ENCODE measurements at regions not wholly inside any gene's neighbourhood (a gene's known extent, or its start where the extent isn't known, plus 50 kb on each side); places are given as distances from the start of the nearest gene placed in this dataset.

DNA sequence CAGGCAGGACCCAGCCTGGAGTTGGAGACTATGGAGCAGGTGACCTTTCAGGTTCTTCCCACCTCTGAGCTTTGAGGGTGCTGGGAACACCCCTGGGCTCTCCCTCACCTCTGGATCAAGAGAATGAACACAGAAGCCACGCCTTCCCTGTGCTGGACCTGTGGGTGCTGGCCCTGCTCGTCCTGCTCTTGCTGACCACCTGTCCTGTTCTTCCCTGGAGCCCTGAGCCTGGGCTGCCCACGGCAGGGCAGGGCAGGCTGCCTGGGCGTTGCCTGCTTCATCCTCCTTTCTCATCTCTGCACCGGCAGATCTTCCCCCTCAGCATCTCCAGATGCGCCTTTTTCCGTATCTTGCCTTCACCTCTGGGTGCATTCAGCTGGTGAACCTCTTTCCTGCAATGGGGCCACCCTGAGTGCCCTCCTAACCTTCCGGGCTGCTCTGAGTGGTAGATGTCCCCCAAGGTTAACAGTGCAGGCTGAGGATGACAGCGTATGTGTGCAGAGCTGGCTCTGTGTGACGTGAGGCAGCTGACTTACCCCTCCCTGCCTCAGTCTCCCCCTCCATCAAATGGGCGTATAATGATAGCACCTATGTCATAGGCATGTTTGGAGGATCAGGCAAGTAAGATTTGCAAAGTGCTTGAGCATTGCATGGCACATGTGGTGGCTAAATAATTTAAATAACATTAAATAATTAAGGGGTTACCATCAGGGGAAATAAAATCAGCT lies 225.8 kb upstream of the CIBAR2 start:
- TF ChIP-seq, protein P1, sequence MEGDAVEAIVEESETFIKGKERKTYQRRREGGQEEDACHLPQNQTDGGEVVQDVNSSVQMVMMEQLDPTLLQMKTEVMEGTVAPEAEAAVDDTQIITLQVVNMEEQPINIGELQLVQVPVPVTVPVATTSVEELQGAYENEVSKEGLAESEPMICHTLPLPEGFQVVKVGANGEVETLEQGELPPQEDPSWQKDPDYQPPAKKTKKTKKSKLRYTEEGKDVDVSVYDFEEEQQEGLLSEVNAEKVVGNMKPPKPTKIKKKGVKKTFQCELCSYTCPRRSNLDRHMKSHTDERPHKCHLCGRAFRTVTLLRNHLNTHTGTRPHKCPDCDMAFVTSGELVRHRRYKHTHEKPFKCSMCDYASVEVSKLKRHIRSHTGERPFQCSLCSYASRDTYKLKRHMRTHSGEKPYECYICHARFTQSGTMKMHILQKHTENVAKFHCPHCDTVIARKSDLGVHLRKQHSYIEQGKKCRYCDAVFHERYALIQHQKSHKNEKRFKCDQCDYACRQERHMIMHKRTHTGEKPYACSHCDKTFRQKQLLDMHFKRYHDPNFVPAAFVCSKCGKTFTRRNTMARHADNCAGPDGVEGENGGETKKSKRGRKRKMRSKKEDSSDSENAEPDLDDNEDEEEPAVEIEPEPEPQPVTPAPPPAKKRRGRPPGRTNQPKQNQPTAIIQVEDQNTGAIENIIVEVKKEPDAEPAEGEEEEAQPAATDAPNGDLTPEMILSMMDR (IDR thresholded peaks at IDR 0.05; ENCODE audit: insufficient read depth, low read length, poor library complexity, severe bottlenecking): no peak
- Histone ChIP-seq H3K27me3 (ENCODE audit: control insufficient read depth, insufficient read depth, low read length) (peaks cover 19% of the 10 kb centered on the region), H3K36me3 (ENCODE audit: control insufficient read depth, insufficient read depth, low read length) (no peaks in the 10 kb centered on the region), H3K4me3 (ENCODE audit: low read depth, low read length) (no peak overlapping the region)
- no peak for DNase-seq (ENCODE audit: low read depth)

DNA sequence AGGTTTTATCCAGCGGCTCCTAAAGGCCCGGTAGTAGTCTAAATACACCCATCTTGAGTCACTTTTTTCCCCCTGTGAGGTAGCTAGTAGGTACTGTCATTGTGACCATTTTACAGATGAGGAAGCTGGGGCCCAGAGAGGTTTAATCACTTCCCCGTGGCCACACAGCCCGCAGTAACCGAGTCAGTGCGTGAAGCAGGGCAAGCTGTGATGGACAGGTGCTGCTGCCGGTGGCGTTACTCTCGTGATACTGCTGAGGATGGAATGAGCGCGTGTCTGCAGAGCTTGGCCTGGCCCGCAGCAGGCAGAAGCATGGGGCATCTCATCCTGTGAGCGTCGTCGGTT lies 226.3 kb upstream of the CIBAR2 start:
- no peak for DNase-seq (ENCODE audit: low read depth)
- peaks cover 20% of the 10 kb centered on the region for H3K27me3 ChIP-seq (ENCODE audit: control insufficient read depth, insufficient read depth, low read length)
- no peaks in the 10 kb centered on the region for H3K36me3 ChIP-seq (ENCODE audit: control insufficient read depth, insufficient read depth, low read length)
- TF ChIP-seq, protein P1 (IDR thresholded peaks at IDR 0.05; ENCODE audit: insufficient read depth, low read length, poor library complexity, severe bottlenecking): no peak
- H3K4me3 ChIP-seq (ENCODE audit: low read depth, low read length): no peak overlapping the region

DNA sequence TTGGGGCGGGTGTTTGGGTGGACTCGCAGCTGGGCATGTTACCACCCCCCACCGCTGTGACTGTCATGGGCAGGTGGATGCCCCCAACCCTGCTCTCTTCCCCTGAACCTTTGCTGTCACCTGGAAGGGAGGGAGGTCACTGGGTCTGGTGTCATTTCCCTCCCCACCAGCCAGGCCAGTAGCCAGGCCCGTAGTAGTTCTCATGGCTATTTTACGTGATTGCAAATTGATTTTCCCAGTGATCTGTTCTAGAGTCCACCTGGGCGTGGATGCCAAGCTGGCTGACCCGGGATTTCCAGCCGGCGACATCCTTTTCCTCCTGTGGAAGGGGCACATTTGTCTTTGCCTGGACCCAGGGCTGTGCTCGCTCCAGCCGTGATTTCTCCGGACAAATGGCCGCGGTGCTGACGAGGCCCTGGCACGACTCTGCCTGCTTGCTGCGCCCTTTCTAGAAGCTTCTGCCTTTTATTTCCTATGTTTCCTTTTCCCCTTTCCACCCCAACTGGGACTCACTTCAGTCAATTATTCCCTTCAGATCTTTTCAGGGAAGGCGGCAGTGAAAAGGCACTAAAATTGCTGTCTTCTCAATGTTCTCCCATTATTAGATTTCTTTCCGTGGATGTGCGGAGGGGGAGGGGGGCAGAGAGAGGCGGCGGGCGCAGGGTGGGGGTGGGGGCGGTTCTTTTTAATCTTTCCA lies 226.9 kb upstream of the CIBAR2 start:
- Histone ChIP-seq H3K4me3 (ENCODE audit: low read depth, low read length) (no peak overlapping the region), H3K36me3 (ENCODE audit: control insufficient read depth, insufficient read depth, low read length) (no peaks in the 10 kb centered on the region), H3K27me3 (ENCODE audit: control insufficient read depth, insufficient read depth, low read length) (peaks cover 22% of the 10 kb centered on the region)
- no peak for DNase-seq (ENCODE audit: low read depth)
- TF ChIP-seq, protein P1 (IDR thresholded peaks at IDR 0.05; ENCODE audit: insufficient read depth, low read length, poor library complexity, severe bottlenecking): no peak

DNA sequence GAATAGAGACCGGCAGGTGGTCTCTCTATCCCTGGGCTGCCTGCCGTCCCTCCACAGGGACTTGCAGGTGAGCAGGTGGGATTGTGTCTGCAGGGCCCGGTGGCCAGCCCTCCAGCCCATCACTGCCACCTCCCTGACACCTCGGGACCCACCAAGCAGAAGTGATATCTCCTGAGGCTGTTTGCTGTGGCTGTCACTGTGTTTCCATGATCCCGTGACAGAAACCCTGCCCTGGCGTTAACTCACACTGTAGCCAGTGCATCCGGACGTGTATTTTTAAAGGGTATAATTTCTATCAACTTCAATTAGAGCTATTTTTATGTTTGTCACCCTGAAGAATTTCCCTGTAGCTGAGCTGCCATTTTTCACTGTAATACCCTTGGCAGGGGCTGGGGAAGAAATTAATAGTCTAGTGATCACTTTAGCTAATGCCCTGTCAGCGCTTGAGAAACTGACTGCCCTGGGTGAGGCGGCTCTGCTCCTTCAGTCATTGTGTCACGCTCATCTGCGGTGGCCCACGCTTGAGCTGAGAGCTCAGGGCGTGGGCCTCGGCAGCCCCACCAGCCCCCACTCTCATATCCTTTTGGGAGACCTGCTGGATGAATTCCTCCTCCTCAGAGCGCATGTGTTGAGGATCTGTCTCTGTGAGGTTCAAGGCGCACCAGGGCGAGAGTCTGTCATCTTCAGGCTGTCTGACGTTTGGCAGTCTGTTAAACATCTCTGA lies 229.9 kb upstream of the CIBAR2 start:
- DNase-seq (ENCODE audit: low read depth): no peak
- TF ChIP-seq, protein P1 (IDR thresholded peaks at IDR 0.05; ENCODE audit: insufficient read depth, low read length, poor library complexity, severe bottlenecking): no peak
- H3K36me3 ChIP-seq (ENCODE audit: control insufficient read depth, insufficient read depth, low read length): no peaks in the 10 kb centered on the region
- H3K4me3 ChIP-seq (ENCODE audit: low read depth, low read length): no peak overlapping the region
- peaks cover 32% of the 10 kb centered on the region for H3K27me3 ChIP-seq (ENCODE audit: control insufficient read depth, insufficient read depth, low read length)

DNA sequence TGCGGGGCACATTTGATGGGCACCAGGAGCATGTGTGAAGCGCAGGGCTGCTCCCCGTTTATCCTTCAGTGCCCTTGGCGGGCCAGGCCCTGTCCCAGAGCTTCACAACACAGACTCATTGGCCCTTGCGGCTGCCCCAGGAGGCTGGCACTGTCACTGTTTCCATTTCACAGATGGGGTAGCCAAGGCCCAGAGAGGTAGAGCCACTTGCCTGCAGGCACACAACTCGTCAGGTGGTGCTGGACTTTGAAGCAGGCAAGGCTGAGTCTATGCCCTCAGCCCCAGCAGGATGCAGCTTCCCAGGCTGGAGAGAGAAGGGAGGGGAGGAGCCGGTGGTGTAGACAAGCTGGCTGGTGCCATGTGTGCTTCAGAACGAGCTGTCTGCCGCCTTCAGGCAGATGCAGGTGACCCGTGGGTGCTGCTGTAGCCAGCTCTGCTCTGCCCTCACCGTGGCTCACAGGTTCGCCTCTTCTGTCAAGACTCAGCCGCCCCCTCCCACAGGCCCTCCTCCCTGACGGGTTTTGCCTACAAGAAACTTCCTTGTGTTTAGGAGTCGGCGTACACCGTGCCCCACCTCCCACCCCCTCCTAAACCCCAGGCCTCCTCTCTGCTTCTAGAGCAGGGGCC lies 232.3 kb upstream of the CIBAR2 start:
- Histone ChIP-seq H3K27me3 (ENCODE audit: control insufficient read depth, insufficient read depth, low read length) (peaks cover 47% of the 10 kb centered on the region), H3K4me3 (ENCODE audit: low read depth, low read length) (no peak overlapping the region), H3K36me3 (ENCODE audit: control insufficient read depth, insufficient read depth, low read length) (no peaks in the 10 kb centered on the region)
- no peak for DNase-seq (ENCODE audit: low read depth)
- TF ChIP-seq, protein P1 (IDR thresholded peaks at IDR 0.05; ENCODE audit: insufficient read depth, low read length, poor library complexity, severe bottlenecking): no peak

All from kidney epithelial cell (primary cell).